HCEC 1CT (cell line): ENCODE measurements at regions not wholly inside any gene's neighbourhood (a gene's known extent, or its start where the extent isn't known, plus 50 kb on each side); places are given as distances from the start of the nearest gene placed in this dataset.

Experiments
- DNase-seq: peaks from one replicate; pipeline ENCODE4 v3.0.0-alpha.2; 2017

- no peak for DNase-seq
Observed at GRCh38 chr15:31456354-31457060, 129.9 kb downstream of the KLF13 start.

- no peak for DNase-seq
Observed at GRCh38 chr15:31457161-31457560, 130.5 kb downstream of the KLF13 start.

GRCh38 chr15:31457631-31458526 lies 131.2 kb downstream of the KLF13 start:
- DNase-seq = peak; percentile 75

- no peak for DNase-seq
Observed at GRCh38 chr15:31458596-31459399, 132.2 kb downstream of the KLF13 start.

GRCh38 chr15:31459400-31459748 lies 132.7 kb downstream of the KLF13 start:
- no peak for DNase-seq

- DNase-seq = no peak
Observed at GRCh38 chr15:31461375-31461774, 134.7 kb downstream of the KLF13 start.

- no peak for DNase-seq
Observed at GRCh38 chr15:31461911-31462480, 135.4 kb downstream of the KLF13 start.

- no peak for DNase-seq
Observed at GRCh38 chr15:31463521-31464102, 137.0 kb downstream of the KLF13 start.

- no peak for DNase-seq
Observed at GRCh38 chr15:31464216-31465082, 137.8 kb downstream of the KLF13 start.

- no peak for DNase-seq
Observed at GRCh38 chr15:31465083-31465955, 138.7 kb downstream of the KLF13 start.

GRCh38 chr15:31467361-31467760 lies 140.7 kb downstream of the KLF13 start:
- DNase-seq = no peak

- no peak for DNase-seq
Observed at GRCh38 chr15:31468911-31469785, 142.5 kb downstream of the KLF13 start.

GRCh38 chr15:31469786-31470525 lies 143.3 kb downstream of the KLF13 start:
- DNase-seq = no peak

GRCh38 chr15:31470756-31471155 lies 144.1 kb downstream of the KLF13 start:
- DNase-seq = no peak

- DNase-seq = peak; percentile 88
Observed at GRCh38 chr15:31471731-31472430, 145.2 kb downstream of the KLF13 start.

GRCh38 chr15:31472636-31473384 lies 146.2 kb downstream of the KLF13 start:
- DNase-seq = peak; percentile 29

- no peak for DNase-seq
Observed at GRCh38 chr15:31473385-31474058, 146.9 kb downstream of the KLF13 start.
